ENCODE measurements at regions not wholly inside any gene's neighbourhood (a gene's known extent, or its start where the extent isn't known, plus 50 kb on each side); places are given as distances from the start of the nearest gene placed in this dataset.

DNA sequence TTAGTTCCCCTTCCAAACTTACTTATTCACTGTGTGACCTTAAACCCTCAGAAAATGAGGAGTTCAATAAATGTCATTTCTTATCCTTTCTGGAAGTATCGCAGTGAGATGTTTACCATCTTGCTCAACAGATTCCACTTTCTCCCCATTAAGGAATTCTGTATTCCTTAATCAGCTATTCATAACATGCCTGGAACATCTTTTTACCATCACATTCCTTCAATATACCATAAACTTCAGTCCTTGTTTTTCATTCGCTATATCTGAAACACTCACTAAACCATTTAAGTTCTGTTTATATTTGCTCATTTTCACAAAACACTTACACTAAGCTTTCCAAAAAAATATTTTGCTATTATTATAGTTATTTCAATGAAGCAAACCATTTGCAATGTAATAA, 1158.6 kb downstream of the CDH12 start:
- no peak for DNase-seq (ENCODE audit: low read depth)

GRCh38 chr5:21693591-21693990, 1159.6 kb downstream of the CDH12 start:
- DNase-seq (ENCODE audit: low read depth) = no peak

- DNase-seq (ENCODE audit: low read depth) = no peak
Measured at GRCh38 chr5:21689587-21689986, 1163.6 kb downstream of the CDH12 start.

DNA sequence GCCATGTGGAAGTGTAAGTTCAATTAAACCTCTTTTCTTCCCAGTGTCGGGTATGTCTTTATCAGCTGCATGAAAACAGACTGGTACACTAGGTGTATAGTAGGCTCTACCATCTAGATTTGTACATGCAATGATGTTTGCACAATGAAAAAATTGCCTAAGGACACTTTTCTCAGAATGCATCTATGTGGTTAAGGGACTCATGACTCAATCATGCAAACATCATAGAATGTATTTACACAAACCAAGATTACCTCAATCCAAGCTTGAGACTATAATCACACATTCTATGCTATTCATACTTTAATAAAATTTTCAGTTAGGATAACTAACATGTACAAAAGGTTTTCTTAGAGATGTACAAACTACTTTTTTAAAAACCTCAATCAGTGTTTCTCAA, 1164.5 kb downstream of the CDH12 start:
- peak; percentile 37 for DNase-seq (ENCODE audit: low read depth)

- DNase-seq (ENCODE audit: low read depth) = no peak
Measured at GRCh38 chr5:21687621-21688020, 1165.5 kb downstream of the CDH12 start.

DNA sequence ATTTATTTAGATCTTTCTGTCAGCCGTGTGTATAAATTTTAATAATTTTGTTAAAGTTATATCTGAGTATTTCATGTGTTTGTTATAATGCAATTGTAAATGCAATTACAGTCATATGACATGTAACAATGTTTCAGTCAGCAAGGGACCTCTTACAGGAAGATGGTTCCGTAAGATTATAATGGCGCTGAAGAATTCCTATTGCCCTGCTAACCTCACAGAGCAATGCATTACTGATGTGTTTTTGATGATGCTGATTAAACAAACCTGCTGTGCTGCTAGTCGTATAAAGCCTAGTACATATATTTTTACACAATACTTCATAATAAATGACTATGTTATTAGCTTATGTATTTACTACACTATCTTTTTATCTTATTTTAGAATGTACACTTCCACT, 1166.4 kb downstream of the CDH12 start:
- DNase-seq (ENCODE audit: low read depth) = no peak

GRCh38 chr5:21685522-21685921, 1167.6 kb downstream of the CDH12 start:
- DNase-seq (ENCODE audit: low read depth) = peak; percentile 32

DNA sequence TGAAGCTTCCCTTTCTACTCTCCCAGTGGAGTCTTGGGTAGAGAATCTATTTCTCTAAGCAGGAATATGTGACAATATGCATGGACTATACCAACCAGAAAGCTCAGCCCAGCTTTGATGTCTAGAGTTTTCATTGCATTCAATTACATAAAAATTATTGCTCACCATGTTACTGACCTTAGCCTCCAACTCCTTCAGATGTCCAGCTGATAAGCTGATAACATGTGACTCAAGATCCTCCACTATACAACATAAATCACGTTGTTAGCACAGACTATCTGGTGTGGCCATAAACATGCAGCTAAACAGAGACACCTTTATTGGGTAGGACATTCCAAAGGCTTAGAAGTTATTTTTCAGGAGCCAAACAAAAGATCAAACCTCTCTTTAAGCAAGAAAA, 1168.2 kb downstream of the CDH12 start:
- DNase-seq (ENCODE audit: low read depth) = no peak

GRCh38 chr5:21681911-21682310, 1171.2 kb downstream of the CDH12 start:
- no peak for DNase-seq (ENCODE audit: low read depth)

DNA sequence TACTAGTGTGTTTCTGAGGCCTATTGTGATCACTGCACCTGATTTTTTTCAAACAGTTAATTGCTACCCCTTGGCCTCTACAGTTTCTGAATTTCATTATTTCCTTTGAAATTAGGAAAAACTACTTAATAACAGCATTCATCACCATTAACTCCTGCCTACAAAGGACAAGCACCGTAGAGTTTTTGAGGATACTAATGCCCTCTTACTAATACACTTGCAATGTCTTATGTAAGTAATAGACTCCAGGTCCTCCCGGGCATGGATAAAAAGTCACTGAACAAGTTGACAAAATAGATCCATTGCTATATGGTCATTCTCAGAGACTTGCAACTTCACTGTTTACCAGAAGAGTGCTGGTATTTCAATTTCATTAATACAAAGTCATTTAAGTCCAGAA, 1172.5 kb downstream of the CDH12 start:
- no peak for DNase-seq (ENCODE audit: low read depth)

DNA sequence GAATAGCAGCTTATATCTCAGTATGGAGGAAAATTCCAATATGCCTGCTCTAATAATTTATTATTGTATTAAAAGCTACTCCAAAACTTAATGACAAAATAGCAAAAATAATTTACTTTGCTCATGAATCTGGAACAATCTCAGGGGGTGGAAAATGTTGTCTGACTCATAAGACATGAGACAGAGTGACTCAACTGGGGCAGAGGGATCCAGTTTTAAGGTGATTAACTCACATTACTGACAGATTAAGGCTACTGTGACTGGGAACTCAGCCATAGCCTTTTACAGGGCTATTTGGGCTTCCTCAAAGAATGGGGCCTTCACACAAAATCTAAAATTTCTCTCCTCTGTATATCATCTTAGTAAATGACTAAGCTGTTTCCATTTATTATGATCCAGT, 1172.9 kb downstream of the CDH12 start:
- peak; percentile 53 for DNase-seq (ENCODE audit: low read depth)

DNA sequence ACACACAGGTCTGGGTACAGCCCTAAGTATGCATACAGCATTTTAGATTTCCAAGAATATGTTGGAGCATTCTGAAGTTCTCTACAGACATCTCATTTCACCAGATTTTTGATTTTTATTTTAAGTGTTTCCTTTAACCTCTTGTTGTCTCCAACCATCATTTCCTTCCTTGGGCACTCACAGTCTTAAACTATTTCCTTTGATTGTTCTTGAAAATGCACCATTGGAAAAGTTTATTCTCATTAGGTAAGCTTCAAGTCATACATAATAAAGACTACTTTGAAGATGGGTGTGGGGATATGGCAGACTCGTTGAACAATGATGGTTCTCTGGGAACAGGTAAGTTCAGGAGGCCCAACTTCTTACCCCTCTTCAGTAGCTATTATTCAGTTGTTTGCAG, 1174.6 kb downstream of the CDH12 start:
- no peak for DNase-seq (ENCODE audit: low read depth)

DNA sequence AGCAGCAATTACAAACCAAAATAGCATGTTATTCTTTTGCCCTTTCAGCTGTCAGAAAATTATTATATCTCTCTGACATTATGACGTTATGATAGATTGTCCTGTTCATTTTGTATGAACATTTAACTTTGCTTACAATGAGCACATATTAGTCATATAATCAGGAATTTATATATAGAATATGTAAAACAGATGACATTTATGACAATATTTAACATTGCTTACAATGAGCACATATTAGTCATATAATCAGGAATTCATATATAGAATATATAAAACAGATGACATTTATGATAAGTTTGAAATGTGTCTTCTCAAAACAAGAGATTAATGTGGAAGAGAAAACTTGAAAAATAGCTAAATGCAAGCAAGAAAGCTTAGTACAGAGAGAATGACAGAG, 1180.2 kb downstream of the CDH12 start:
- DNase-seq (ENCODE audit: low read depth) = no peak

DNA sequence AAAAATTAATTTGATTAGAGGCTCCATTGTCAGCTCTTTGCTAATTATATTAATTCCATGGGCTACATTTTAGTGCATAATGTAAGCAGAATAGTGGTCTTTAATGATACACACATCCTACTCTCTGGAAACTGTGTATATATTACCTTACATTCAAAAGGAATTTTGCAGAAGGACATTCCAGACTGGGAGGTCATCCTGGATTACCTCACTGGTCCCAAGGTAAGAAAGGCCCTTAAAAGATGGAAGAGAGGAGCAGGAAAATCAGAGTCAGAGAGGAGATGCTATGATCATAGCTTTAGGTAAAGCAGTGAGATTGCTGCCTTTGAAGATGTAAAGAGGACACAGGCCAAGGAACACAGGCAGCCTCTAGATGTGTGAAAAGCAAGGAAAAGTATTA, 1180.8 kb downstream of the CDH12 start:
- DNase-seq (ENCODE audit: low read depth) = no peak

- DNase-seq (ENCODE audit: low read depth) = no peak
Measured at GRCh38 chr5:21665524-21665923, 1187.6 kb downstream of the CDH12 start.

GRCh38 chr5:21663082-21663481, 1190.1 kb downstream of the CDH12 start:
- no peak for DNase-seq (ENCODE audit: low read depth)

GRCh38 chr5:21661184-21661583, 1192.0 kb downstream of the CDH12 start:
- DNase-seq (ENCODE audit: low read depth) = no peak

- no peak for DNase-seq (ENCODE audit: low read depth)
Measured at GRCh38 chr5:21654556-21654955, 1198.6 kb downstream of the CDH12 start.

DNA sequence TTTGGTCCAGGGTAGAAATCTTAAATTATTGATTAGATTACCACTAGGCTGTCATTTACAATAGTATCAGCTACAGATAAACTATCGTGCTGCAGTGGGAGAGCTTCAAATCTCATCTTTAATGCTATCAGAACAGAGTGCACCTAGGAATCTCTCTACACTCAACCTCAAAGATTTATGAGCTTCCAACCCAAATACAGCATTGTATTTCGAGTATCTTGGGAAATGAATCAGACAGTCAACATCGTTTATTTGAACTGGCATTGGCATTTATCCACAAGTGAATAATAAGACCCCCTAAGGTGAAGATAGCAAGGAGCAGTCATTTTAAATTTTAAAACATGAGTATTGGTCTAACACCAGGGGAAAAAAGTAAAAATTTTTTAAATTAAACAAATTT, 1203.2 kb downstream of the CDH12 start:
- no peak for DNase-seq (ENCODE audit: low read depth)

GRCh38 chr5:21646469-21646868, 1206.7 kb downstream of the CDH12 start:
- no peak for DNase-seq (ENCODE audit: low read depth)

GRCh38 chr5:21644032-21644431, 1209.1 kb downstream of the CDH12 start:
- DNase-seq (ENCODE audit: low read depth) = no peak

DNA sequence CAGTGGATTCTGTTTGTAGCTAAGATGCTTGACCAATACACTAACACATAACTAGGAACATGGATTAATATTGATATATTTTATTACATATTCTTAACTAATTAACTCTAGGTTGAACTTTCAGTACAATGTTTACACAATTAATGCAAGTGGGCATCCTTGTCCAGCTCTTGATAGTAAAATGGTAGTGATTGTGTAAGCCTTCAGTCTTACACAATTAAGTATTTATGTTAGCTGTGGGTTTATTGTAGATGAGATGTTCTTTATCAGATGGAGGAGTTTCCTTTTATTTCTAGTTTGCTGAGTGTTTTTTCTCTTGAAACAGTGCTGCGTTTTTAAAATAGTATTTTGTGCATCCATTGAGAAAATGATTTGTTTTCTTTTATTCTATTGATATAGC, 1210.8 kb downstream of the CDH12 start:
- no peak for DNase-seq (ENCODE audit: low read depth)

GRCh38 chr5:21623831-21624230, 1229.3 kb downstream of the CDH12 start:
- DNase-seq (ENCODE audit: low read depth) = no peak

DNA sequence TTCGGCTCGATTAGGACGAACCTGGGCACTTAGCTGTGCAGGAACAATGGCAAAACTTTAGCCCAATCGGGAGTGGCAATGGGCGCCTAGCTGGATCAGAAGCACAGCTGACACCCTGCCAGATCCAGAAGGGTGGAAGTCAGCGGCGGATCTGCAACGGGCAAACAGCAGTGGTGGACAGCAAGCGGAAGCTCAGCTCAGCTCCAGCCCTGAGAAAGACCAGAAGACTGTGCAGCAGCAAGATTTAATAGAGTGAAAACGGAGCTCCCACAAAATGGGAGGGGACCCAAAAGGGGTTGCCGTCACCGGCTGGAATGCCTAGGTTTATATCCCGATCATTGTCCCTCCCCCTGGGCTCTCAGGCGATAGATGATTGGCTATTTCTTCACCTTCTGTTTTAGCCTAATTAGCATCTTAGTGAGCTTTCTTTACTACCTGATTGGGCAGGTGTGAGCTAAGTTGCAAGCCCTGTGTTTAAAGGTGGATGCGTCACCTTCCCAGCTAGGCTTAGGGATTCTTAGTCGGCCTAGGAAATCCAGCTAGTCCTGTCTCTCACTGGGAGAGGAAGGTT, 1237.9 kb downstream of the CDH12 start:
- DNase-seq (ENCODE audit: low read depth) = no peak
